HEK293 (cell line): ENCODE measurements at regions not wholly inside any gene's neighbourhood (a gene's known extent, or its start where the extent isn't known, plus 50 kb on each side); places are given as distances from the start of the nearest gene placed in this dataset.

ENCODE experiments used
- CTCF ChIA-PET: fragments of 350-600 bp; formaldehyde crosslinking; extraction: SDS; loops from one replicate; lab custom pipeline; 2021; ENCODE audit warnings: antibody characterized with exemption; lab: Yijun Ruan, JAX
- POLR2A ChIA-PET: fragments of 300-600 bp; formaldehyde crosslinking; extraction: SDS; loops from one replicate; lab custom pipeline; 2020; ENCODE audit warnings: antibody characterized with exemption, inconsistent platforms; lab: Yijun Ruan, JAX
- H3K27ac ChIP-seq: fragments of 200-500 bp; sonication (Bioruptor generic); 2 replicates; pipeline ENCODE4 v1.5.1; 2014; ENCODE audit warnings: low read depth, low read length, control low read depth, inconsistent platforms; ENCODE audit errors: extremely low read depth
- H3K36me3 ChIP-seq, 2 experiments: fragments of 200-500 bp in 1 of 2; sonication (Bioruptor generic) in 1 of 2; 1 replicate in 1 of 2; 2 replicates in 1 of 2; pipeline ENCODE4 v1.5.1; 2014 to 2017; ENCODE audit warnings: inconsistent platforms in 2 of 2, low read length in 2 of 2; ENCODE audit not compliant: control insufficient read depth in 2 of 2, insufficient read depth in 1 of 2
- H3K4me1 ChIP-seq: fragments of 200-500 bp; sonication (Bioruptor generic); 2 replicates; pipeline ENCODE4 v1.5.1; 2014; ENCODE audit warnings: mild to moderate bottlenecking, low read length, inconsistent platforms; ENCODE audit not compliant: control insufficient read depth, insufficient read depth
- H3K4me3 ChIP-seq: 2 replicates; pipeline ENCODE4 v1.5.1; 2011; ENCODE audit warnings: low read depth, mild to moderate bottlenecking, control low read depth, low read length, moderate library complexity
- H3K9me3 ChIP-seq: fragments of 200-500 bp; sonication (Bioruptor generic); 2 replicates; pipeline ENCODE4 v1.5.1; 2014; ENCODE audit warnings: low read depth, low read length, inconsistent platforms; ENCODE audit not compliant: control insufficient read depth, insufficient read depth
- ATF2 ChIP-seq: fragments of 450-650 bp; formaldehyde crosslinking; IDR thresholded peaks from 2 replicates; pipeline ENCODE4 v1.5.1; 2016; ENCODE audit warnings: missing biosample characterization, missing genetic modification characterization, low read depth
- BCL11A ChIP-seq: fragments of 450-650 bp; formaldehyde crosslinking; IDR thresholded peaks from 2 replicates; pipeline ENCODE4 v1.5.1; 2016; ENCODE audit warnings: low read depth, missing biosample characterization, missing genetic modification characterization
- CTCF ChIP-seq: fragments of 450-650 bp; formaldehyde crosslinking; IDR thresholded peaks from 2 replicates; pipeline ENCODE4 v1.5.1; 2016; ENCODE audit warnings: missing biosample characterization, missing genetic modification characterization
- HOXD13 ChIP-seq: sonication (generic); formaldehyde crosslinking; IDR thresholded peaks from 2 replicates; pipeline ENCODE4 v1.8.0; 2022; ENCODE audit warnings: missing genetic modification reagents, borderline replicate concordance
- KLF7 ChIP-seq: fragments of 450-650 bp; formaldehyde crosslinking; IDR thresholded peaks from 2 replicates; pipeline ENCODE4 v1.5.1; 2016; ENCODE audit warnings: missing biosample characterization, missing genetic modification characterization, borderline replicate concordance
- PRDM10 ChIP-seq: fragments of 450-650 bp; formaldehyde crosslinking; IDR thresholded peaks from 2 replicates; pipeline ENCODE4 v1.5.1; 2016; ENCODE audit warnings: missing biosample characterization, missing genetic modification characterization
- PRDM4 ChIP-seq: fragments of 450-650 bp; formaldehyde crosslinking; IDR thresholded peaks from 2 replicates; pipeline ENCODE4 v1.5.1; 2017; ENCODE audit warnings: missing biosample characterization, missing genetic modification characterization
- ZNF146 ChIP-seq: fragments of 450-650 bp; formaldehyde crosslinking; IDR thresholded peaks from 2 replicates; pipeline ENCODE4 v1.5.1; 2016; ENCODE audit warnings: missing biosample characterization, missing genetic modification characterization
- ZNF155 ChIP-seq: fragments of 450-650 bp; formaldehyde crosslinking; IDR thresholded peaks from 2 replicates; pipeline ENCODE4 v1.5.1; 2016; ENCODE audit warnings: missing biosample characterization, missing genetic modification characterization
- ZNF175 ChIP-seq: fragments of 450-650 bp; formaldehyde crosslinking; IDR thresholded peaks from 2 replicates; pipeline ENCODE4 v1.5.1; 2016; ENCODE audit warnings: missing biosample characterization, missing genetic modification characterization
- ZNF18 ChIP-seq: fragments of 450-650 bp; formaldehyde crosslinking; IDR thresholded peaks from 2 replicates; pipeline ENCODE4 v1.5.1; 2016; ENCODE audit warnings: missing biosample characterization, missing genetic modification characterization
- ZNF37A ChIP-seq: fragments of 450-650 bp; IDR thresholded peaks from 2 replicates; pipeline ENCODE4 v1.5.1; 2018; ENCODE audit warnings: missing biosample characterization, missing genetic modification characterization
- ZNF580 ChIP-seq: fragments of 450-650 bp; formaldehyde crosslinking; IDR thresholded peaks from 2 replicates; pipeline ENCODE4 v1.5.1; 2016; ENCODE audit warnings: missing biosample characterization, missing genetic modification characterization
- ZNF621 ChIP-seq: fragments of 450-650 bp; formaldehyde crosslinking; IDR thresholded peaks from 2 replicates; pipeline ENCODE4 v1.5.1; 2017; ENCODE audit warnings: missing biosample characterization, missing genetic modification characterization
- ZNF623 ChIP-seq: fragments of 450-650 bp; formaldehyde crosslinking; IDR thresholded peaks from 2 replicates; pipeline ENCODE4 v1.5.1; 2016; ENCODE audit warnings: missing biosample characterization, missing genetic modification characterization
- ZNF777 ChIP-seq: fragments of 450-650 bp; formaldehyde crosslinking; IDR thresholded peaks from 2 replicates; pipeline ENCODE4 v1.5.1; 2017; ENCODE audit warnings: missing biosample characterization, missing genetic modification characterization, borderline replicate concordance
- ZNF830 ChIP-seq: fragments of 450-650 bp; IDR thresholded peaks from 2 replicates; pipeline ENCODE4 v1.5.0; 2018; ENCODE audit warnings: missing biosample characterization, missing genetic modification characterization, low read depth, mild to moderate bottlenecking, moderate library complexity
- ZNF837 ChIP-seq: fragments of 450-650 bp; formaldehyde crosslinking; IDR thresholded peaks from 2 replicates; pipeline ENCODE4 v1.5.1; 2016; ENCODE audit warnings: missing biosample characterization, missing genetic modification characterization
- ZSCAN30 ChIP-seq: fragments of 450-650 bp; IDR thresholded peaks from 2 replicates; pipeline ENCODE4 v1.5.1; 2018; ENCODE audit warnings: missing biosample characterization, mild to moderate bottlenecking, missing genetic modification characterization, moderate library complexity

- ChIA-PET POLR2A (no interaction called here), CTCF (no interaction called here)
- TF ChIP-seq PRDM10 (no peak), BCL11A (tag by site-specific recombination) (no peak), ZNF18 (tag by site-specific recombination) (no peak), PRDM4 (tag by site-specific recombination) (no peak), CTCF (tag by site-specific recombination) (no peak), ZNF837 (no peak), ZNF621 (tag by site-specific recombination) (no peak), HOXD13 (no peak), KLF7 (tag by site-specific recombination) (no peak), ZNF830 (tag by site-specific recombination) (no peak), ZNF155 (tag by site-specific recombination) (no peak), ZNF623 (tag by site-specific recombination) (no peak), ZNF146 (tag by site-specific recombination) (no peak), ZNF175 (tag by site-specific recombination) (no peak), ZNF580 (tag by site-specific recombination) (no peak), ATF2 (tag by site-specific recombination) (no peak), ZSCAN30 (tag by site-specific recombination) (no peak), ZNF37A (tag by site-specific recombination) (no peak), ZNF777 (tag by site-specific recombination) (no peak)
- Histone ChIP-seq H3K4me3 (no peak overlapping the region), H3K27ac (no peak overlapping the region), H3K4me1 (no peaks in the 10 kb centered on the region), H3K36me3 (no peaks in the 10 kb centered on the region), H3K9me3 (no peaks in the 10 kb centered on the region)
Observed at GRCh38 chr1:75668813-75669212, 55.7 kb upstream of the ACADM start.
